Transverse colon (tissue), 4 donors: ENCODE measurements at regions not wholly inside any gene's neighbourhood (a gene's known extent, or its start where the extent isn't known, plus 50 kb on each side); places are given as distances from the start of the nearest gene placed in this dataset.
A peak's percentile ranks its signal among the peaks of the same experiment; 100 is the strongest.

Experiments
- DNase-seq: peaks from one replicate; pipeline ENCODE4 v3.0.0-alpha.2; 2019
- H3K27ac ChIP-seq, 4 donors: fragments of 200-600 bp; sonication (generic); 2 replicates each; pipeline ENCODE4 v1.5.1; 2016 to 2018; ENCODE audit warnings: inconsistent platforms in 4 of 4
- H3K27me3 ChIP-seq: fragments of 200-600 bp; sonication (generic); 2 replicates; pipeline ENCODE4 v1.5.1; 2017; ENCODE audit warnings: inconsistent platforms
- H3K36me3 ChIP-seq, 4 donors: fragments of 200-600 bp; sonication (generic); 2 replicates each; pipeline ENCODE4 v1.5.1; 2017 to 2019; ENCODE audit warnings: inconsistent platforms in 4 of 4
- H3K4me1 ChIP-seq, 4 donors: fragments of 200-600 bp; sonication (generic); 2 replicates each; pipeline ENCODE4 v1.5.1; 2017 to 2020; ENCODE audit warnings: inconsistent platforms in 4 of 4
- H3K4me3 ChIP-seq, 4 donors: fragments of 200-600 bp; sonication (generic); 1 replicate in 1 of 4; 2 replicates in 3 of 4; pipeline versions ENCODE4 v1.5.1 to v1.6.1; 2017 to 2019; ENCODE audit warnings: inconsistent platforms in 4 of 4
- H3K9me3 ChIP-seq, 2 donors: fragments of 200-600 bp; sonication (generic); 2 replicates each; pipeline ENCODE4 v1.5.1; 2017 to 2019; ENCODE audit warnings: inconsistent platforms in 2 of 2
- EP300 ChIP-seq: sonication (generic); formaldehyde crosslinking; IDR thresholded peaks from one replicate; pipeline ENCODE4 v1.6.1; 2017; ENCODE audit warnings: antibody characterized with exemption, low read depth
- POLR2A ChIP-seq: fragments of 450-650 bp; IDR thresholded peaks from one replicate; pipeline ENCODE4 v1.6.1; 2016; ENCODE audit warnings: antibody characterized with exemption, mild to moderate bottlenecking, moderate library complexity
- POLR2AphosphoS5 ChIP-seq, 3 donors: sonication (generic); formaldehyde crosslinking; IDR thresholded peaks; one replicate each; pipeline ENCODE4 v1.6.1; 2016; ENCODE audit warnings: antibody characterized with exemption in 3 of 3
- WGBS, 2 donors: methylation state at CpG; one replicate each; pipeline ENCODE4 v1.1.5; 2018; ENCODE audit warnings: low coverage in 1 of 2; 5-methylcytosine and 5-hydroxymethylcytosine counted together
- in situ Hi-C, 4 donors: fragments of 200-750 bp; cut with MboI; loops; one replicate each; pipeline versions ENCODE4 v1.15.0 to v1.15.1; 2017; ENCODE audit warnings: low sequenced_read_pairs in 3 of 4, low pct_ligation_motif_present in 1 of 4, low pct_unique_long_range_greater_than_20kb in 1 of 4
- intact Hi-C: fragments of 100-400 bp; cut with DNase I; formaldehyde crosslinking; loops from one replicate; pipeline ENCODE4 v1.15.1; 2023; ENCODE audit warnings: low total_unique reads
- TF ChIP-seq, protein P1 (sequence below), 5 experiments: fragments of 200-600 bp in 3 of 5; fragments of 450-650 bp in 2 of 5; sonication (generic) in 3 of 5; IDR thresholded peaks; 1 replicate in 2 of 5; 2 replicates in 3 of 5; pipeline ENCODE4 v1.5.1; 2016 to 2017; ENCODE audit warnings: antibody characterized with exemption in 5 of 5, inconsistent platforms in 3 of 5, mild to moderate bottlenecking in 2 of 5, moderate library complexity in 1 of 5

GRCh38 chr6:41463062-41463930 is 82.9 kb upstream of the FOXP4 start:
- WGBS, 2 donors: 55 to 90% methylated on average over 2 to 13 of the region's 13 CpGs
- H3K4me1 ChIP-seq: no peaks in the 10 kb centered on the region
- intact Hi-C loops: loop anchor here (5.0 to 10.0 kb wide), 2 partner anchors 129 to 222 kb away; no protein-coding TSS in a partner anchor

GRCh38 chr6:41464019-41464418 is 82.2 kb upstream of the FOXP4 start:
- H3K9me3 ChIP-seq: no peaks in the 10 kb centered on the region
- no peak overlapping the region for H3K27ac ChIP-seq
- H3K27me3 ChIP-seq: peaks cover 5% of the 10 kb centered on the region
- 80 to 100% methylated on average over 1 to 3 of the region's 3 CpGs for WGBS, 2 donors
- no peak for DNase-seq
- H3K36me3 ChIP-seq: no peaks in the 10 kb centered on the region
- no peak for TF ChIP-seq EP300
- TF ChIP-seq POLR2A: no peak
- TF ChIP-seq, protein P1, sequence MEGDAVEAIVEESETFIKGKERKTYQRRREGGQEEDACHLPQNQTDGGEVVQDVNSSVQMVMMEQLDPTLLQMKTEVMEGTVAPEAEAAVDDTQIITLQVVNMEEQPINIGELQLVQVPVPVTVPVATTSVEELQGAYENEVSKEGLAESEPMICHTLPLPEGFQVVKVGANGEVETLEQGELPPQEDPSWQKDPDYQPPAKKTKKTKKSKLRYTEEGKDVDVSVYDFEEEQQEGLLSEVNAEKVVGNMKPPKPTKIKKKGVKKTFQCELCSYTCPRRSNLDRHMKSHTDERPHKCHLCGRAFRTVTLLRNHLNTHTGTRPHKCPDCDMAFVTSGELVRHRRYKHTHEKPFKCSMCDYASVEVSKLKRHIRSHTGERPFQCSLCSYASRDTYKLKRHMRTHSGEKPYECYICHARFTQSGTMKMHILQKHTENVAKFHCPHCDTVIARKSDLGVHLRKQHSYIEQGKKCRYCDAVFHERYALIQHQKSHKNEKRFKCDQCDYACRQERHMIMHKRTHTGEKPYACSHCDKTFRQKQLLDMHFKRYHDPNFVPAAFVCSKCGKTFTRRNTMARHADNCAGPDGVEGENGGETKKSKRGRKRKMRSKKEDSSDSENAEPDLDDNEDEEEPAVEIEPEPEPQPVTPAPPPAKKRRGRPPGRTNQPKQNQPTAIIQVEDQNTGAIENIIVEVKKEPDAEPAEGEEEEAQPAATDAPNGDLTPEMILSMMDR (IDR thresholded peaks at IDR 0.05): no peak
- no peak for TF ChIP-seq POLR2AphosphoS5 (IDR thresholded peaks at IDR 0.05)
- intact Hi-C loops: loop anchor here (5.0 to 10.0 kb wide), 2 partner anchors 128 to 221 kb away; no protein-coding TSS in a partner anchor
- no peak overlapping the region for H3K4me3 ChIP-seq
- in situ Hi-C loops: loop anchor here in 3 of 4 donors (10.0 to 25.0 kb wide), 2 partner anchors 131 to 223 kb away; no protein-coding TSS in a partner anchor
- no peaks in the 10 kb centered on the region for H3K4me1 ChIP-seq

More at GRCh38 chr6:41463062-41463930, 82.9 kb upstream of the FOXP4 start:
- TF ChIP-seq, protein P1 (IDR thresholded peaks at IDR 0.05): peak; percentile 49 to 63 (median 51)
- no peak for TF ChIP-seq EP300
- H3K36me3 ChIP-seq: no peaks in the 10 kb centered on the region
- in situ Hi-C loops: loop anchor here in 3 of 4 donors (10.0 to 25.0 kb wide), 2 partner anchors 132 to 224 kb away; no protein-coding TSS in a partner anchor
- no peak overlapping the region for H3K27ac ChIP-seq
- peak; percentile 64 for DNase-seq
- no peaks in the 10 kb centered on the region for H3K27me3 ChIP-seq
- H3K9me3 ChIP-seq: no peaks in the 10 kb centered on the region
- no peak overlapping the region for H3K4me3 ChIP-seq

GRCh38 chr6:41464481-41464880 is 81.7 kb upstream of the FOXP4 start:
- Histone ChIP-seq H3K9me3 (no peaks in the 10 kb centered on the region), H3K4me3 (no peak overlapping the region), H3K4me1 (peaks cover 0 to 1% (median 0%) of the 10 kb centered on the region in 4 donors), H3K27ac (no peak overlapping the region), H3K36me3 (no peaks in the 10 kb centered on the region), H3K27me3 (peaks cover 9% of the 10 kb centered on the region)
- intact Hi-C loops (loop anchor here (5.0 to 10.0 kb wide), 2 partner anchors 128 to 220 kb away; no protein-coding TSS in a partner anchor), in situ Hi-C loops (loop anchor here in 3 of 4 donors (10.0 to 25.0 kb wide), 2 partner anchors 130 to 223 kb away; no protein-coding TSS in a partner anchor)
- TF ChIP-seq POLR2A: no peak
- TF ChIP-seq POLR2AphosphoS5 (IDR thresholded peaks at IDR 0.05): no peak
- TF ChIP-seq, protein P1 (IDR thresholded peaks at IDR 0.05): no peak
- TF ChIP-seq EP300: no peak
- no peak for DNase-seq
- WGBS, 2 donors: 87% methylated on average over 5 to 7 of the region's 7 CpGs

DNA sequence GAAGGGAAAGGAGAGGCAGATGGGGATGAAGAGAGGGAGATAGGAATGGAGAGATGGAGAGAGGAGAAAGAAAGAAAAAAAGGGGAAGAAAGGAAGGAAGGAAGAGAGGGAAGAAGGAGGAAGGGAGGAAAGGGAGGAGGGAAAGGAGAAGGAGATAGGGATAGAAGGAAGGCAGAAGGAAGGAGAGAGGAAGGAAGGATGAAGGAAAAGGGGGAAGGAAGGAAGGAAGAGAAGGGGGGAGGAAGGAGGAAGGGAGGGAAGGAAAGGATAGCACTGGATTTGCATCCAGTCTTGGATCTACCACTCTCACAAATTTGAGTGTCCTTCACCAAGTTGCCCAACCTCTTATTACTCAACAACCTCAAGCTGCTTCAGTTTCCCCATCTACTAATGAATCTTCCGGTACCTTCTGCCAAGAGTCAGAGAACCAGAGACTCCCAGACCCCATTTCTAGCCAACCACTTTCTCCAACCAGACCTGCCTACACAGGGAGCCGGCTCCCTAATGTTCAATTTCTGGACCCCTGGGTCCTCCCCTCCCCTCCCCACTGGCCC is 79.7 kb upstream of the FOXP4 start:
- DNase-seq: no peak
- TF ChIP-seq EP300: no peak
- no peak for TF ChIP-seq POLR2AphosphoS5 (IDR thresholded peaks at IDR 0.05)
- TF ChIP-seq, protein P1 (IDR thresholded peaks at IDR 0.05): no peak
- TF ChIP-seq POLR2A: no peak
- in situ Hi-C loops: loop anchor here in 3 of 4 donors (10.0 to 25.0 kb wide), 2 partner anchors 128 to 221 kb away; no protein-coding TSS in a partner anchor
- H3K27me3 ChIP-seq: peaks cover 30% of the 10 kb centered on the region
- no peak overlapping the region for H3K27ac ChIP-seq
- H3K9me3 ChIP-seq: no peaks in the 10 kb centered on the region
- no peaks in the 10 kb centered on the region for H3K36me3 ChIP-seq
- no peak overlapping the region for H3K4me3 ChIP-seq
- intact Hi-C loops: loop anchor here (10.0 kb wide), 1 partner anchor 218 kb away; no protein-coding TSS in a partner anchor
- peaks cover 0 to 13% (median 9%) of the 10 kb centered on the region in 4 donors for H3K4me1 ChIP-seq
- WGBS, 2 donors: 54% methylated on average over 2 of the region's 2 CpGs; no CpG with 5 or more reads in 1 of the 2 donors
